ENCODE measurements at regions not wholly inside any gene's neighbourhood (a gene's known extent, or its start where the extent isn't known, plus 50 kb on each side); places are given as distances from the start of the nearest gene placed in this dataset.
A peak's percentile ranks its signal among the peaks of the same experiment; 100 is the strongest.

DNA sequence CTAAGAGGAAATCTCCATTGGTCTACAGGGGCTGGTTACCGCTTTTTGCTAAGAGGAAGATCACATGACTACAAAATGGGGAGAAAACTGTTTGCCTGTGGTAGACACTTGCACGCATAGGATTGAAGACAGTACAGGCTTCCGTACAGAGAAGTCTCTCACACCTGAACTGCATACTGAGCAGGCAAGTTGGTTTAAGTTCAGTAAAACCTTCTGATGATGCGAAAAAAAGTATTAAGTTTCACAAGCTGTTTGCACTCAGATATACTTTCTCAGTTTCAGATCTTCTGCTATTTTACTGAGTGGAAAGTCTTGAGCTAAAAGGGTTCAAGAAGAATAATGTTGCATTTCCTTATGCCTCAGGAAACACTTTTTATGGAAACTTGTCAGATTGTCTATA, 292.2 kb upstream of the MC4R start:
- no peak for DNase-seq

GRCh38 chr18:60667016-60667415, 294.4 kb upstream of the MC4R start:
- no peak for DNase-seq

DNA sequence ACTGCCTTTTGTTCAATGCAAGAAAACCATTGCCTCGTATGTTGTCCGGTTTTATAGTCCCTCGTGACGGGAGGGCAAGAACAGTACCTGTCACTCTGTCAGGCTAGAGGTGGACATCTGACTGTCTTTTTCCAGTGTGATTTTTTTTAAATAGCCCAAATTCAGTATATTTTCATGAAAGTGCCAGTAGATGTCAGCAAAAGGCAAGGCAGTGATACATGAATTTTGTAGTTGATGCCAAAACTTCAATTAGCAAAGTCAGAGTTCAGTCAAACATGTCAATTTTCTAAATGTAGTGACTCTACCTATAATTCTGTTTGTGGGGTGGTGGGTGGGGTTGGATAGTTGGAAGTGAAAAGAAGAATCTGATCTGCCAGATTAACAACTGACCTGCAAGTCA, 296.0 kb upstream of the MC4R start:
- DNase-seq = no peak

- DNase-seq = no peak
Measured at GRCh38 chr18:60669938-60670337, 297.4 kb upstream of the MC4R start.

DNA sequence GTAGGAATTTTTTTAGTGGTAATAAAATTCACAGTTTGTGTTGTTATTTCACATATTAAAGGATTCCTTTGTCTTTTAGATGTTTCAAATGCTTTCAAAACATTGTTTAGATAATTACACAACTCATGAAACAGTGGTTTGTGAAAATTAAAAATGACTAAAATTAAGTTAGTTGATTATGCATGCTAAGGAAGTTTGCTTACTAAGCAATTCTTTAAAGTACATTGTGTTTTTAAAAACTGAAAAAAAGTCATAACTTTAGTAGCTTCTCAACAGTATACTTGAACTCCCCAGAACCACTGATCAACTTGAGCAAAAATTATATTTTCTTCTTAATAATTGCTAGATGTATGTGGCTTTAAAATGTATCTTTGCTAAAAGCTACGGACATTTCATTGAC, 298.4 kb upstream of the MC4R start:
- no peak for DNase-seq

- DNase-seq = no peak
Measured at GRCh38 chr18:60675126-60675525, 302.6 kb upstream of the MC4R start.

- DNase-seq = peak; percentile 69
Measured at GRCh38 chr18:60675801-60676200, 303.2 kb upstream of the MC4R start.

DNA sequence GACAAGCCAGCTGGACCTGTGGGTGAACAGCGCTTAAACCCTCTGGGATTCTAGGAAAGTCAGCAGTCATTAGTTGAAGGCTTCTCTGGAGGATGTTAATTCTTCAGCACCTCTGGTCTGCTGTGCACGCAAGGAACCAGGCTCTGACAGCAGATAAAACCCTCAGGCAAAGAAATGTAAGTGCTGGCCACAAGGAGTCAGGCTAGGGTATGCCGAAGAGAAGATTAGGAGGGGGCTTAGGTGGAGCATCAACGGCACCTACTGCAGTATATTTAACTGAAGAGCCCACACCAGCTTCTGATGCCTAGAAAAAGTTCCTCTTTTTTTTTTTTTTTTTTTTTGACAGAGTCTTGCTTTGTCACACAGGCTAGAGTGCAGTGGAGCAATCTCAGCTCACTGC, 304.2 kb upstream of the MC4R start:
- DNase-seq = no peak

- peak; percentile 61 for DNase-seq
Measured at GRCh38 chr18:60684843-60685513, 312.4 kb upstream of the MC4R start.

DNA sequence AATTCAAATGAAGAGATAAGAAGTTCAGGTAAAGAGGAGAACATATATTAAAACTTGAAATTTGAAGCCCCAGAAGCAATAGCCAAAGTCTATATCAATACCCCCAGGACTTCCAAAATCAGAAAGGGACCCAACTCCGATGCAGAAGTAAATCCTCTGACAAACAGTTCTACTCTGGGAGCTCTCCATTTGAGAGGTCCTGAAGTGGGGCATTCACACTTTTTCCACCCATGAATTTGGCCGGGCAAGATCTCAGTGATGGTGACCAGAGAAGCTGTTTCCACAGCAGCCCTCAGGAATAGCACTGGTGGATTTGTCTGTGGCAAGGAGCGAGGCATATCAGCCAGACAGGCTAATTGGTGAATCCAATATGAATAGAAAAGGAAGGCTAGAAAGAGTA, 313.6 kb upstream of the MC4R start:
- DNase-seq = no peak

- no peak for DNase-seq
Measured at GRCh38 chr18:60691061-60691460, 318.5 kb upstream of the MC4R start.

DNA sequence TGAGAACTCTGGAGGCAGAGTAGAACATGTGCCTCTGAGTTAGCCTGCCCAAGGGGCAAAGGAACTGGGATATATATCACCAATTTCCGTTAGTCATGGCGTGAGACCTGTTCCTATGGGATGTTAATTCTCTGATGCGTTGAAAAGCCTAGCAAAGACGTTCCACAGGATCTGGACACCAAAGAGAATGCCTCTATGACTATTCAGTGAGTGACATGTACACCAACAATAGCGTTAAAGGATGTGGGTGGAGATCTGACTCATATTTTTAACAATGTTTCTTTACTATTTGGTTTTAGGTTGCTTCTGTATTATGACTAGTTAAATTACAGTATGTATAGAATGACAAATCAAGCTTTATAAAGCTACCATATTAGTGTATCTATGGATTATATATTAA, 320.9 kb upstream of the MC4R start:
- no peak for DNase-seq

- DNase-seq = peak; percentile 43
Measured at GRCh38 chr18:60698901-60699300, 326.3 kb upstream of the MC4R start.

DNA sequence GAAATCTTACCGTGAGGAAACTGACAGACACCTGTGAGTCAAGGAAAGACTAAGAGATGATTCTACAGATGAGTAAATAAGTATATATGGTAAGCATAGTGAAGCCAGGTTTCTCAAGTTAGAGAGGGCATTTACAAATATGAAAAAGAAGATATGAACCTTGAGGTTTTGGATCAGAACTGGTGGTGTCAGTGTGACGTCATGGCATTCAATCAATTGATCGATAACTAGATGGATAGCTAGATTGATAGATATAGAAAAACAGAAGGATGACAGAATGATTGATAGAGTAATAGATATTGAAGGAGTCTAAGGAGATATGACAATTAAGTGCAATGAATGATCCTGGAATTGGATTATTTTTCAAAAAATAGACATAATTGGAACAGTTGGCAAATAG, 350.2 kb upstream of the MC4R start:
- no peak for DNase-seq

GRCh38 chr18:60732143-60732542, 359.6 kb upstream of the MC4R start:
- DNase-seq = no peak

DNA sequence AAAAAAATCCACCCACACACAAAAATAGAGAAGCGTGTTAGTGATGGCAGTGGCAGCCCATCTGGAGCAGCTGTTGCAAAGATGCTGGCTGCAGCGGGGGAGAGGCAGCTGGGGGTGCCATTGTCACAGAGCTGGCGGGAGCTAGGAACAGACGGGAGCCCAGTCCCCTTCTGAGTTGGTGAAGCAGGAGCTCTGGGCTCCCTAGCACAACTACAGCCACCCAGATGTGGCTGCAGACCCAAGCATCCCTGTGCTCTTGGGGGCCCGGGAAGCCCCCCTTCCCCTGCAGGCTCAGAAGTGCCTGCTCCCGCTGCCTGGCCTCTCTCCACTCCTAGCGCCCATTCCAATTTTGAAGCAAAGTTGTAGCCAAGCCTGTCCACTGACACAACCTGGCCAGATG, 366.6 kb upstream of the MC4R start:
- DNase-seq = no peak

- DNase-seq = no peak
Measured at GRCh38 chr18:60740313-60740712, 367.7 kb upstream of the MC4R start.

DNA sequence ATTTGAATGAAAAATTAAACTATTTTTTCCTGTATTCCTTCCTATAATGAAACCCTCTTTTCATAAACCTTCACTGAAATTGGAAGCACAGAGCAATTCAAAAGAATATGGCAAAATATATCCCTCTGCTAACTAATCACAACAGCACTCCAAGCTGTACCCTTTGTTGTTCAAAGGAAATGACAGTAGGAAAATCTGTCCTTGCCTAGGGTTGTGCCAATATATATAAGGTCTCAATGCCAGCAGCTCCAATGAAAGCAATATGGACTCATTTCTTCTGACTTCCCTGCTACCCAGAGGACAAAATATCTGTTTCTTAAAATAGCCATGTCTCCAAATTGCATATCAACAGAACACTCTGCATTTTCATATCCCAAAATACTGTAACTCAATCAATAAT, 373.9 kb upstream of the MC4R start:
- DNase-seq = no peak

- no peak for DNase-seq
Measured at GRCh38 chr18:60746919-60747318, 374.3 kb upstream of the MC4R start.

GRCh38 chr18:60753753-60754152, 381.2 kb upstream of the MC4R start:
- DNase-seq = no peak

GRCh38 chr18:60754413-60755009, 381.9 kb upstream of the MC4R start:
- no peak for DNase-seq

GRCh38 chr18:60755134-60755533, 382.6 kb upstream of the MC4R start:
- DNase-seq = no peak

DNA sequence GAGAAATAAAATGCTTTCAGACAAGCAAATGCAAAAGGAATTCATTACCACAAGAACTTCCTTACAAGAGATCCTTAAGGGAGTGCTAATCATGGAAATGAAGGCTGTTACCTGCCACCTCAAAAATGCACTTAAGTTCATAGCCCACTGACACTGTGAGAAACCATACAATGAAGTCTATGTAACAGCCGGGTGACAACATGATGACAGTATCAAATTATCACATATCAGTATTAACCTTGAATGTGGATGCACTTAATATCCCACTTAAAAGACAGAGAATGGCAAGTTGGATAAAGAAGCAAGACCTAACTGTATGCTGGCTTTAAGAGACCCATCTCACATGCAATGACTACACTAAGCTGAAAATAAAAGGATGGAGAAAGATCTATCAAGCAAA, 403.4 kb upstream of the MC4R start:
- no peak for DNase-seq

DNA sequence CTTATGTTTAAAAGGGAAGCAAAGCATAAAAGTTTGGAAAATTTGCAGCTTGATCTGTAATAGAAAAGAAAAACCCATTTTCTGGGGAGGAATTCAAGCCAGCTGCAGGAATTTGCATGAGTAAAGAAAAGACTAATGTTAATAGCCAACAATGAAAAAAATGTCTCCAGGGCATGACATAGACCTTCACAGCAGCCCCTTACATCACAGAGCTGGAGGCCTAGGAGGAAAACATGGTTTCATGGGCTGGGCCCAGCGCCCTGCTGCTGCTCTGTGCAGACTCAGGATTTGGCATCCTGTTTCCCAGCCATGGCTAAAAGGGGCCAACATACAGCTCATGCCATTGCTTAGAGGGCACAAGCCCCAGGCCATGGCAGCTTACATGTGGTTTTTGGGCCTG, 411.6 kb upstream of the MC4R start:
- DNase-seq = no peak

DNA sequence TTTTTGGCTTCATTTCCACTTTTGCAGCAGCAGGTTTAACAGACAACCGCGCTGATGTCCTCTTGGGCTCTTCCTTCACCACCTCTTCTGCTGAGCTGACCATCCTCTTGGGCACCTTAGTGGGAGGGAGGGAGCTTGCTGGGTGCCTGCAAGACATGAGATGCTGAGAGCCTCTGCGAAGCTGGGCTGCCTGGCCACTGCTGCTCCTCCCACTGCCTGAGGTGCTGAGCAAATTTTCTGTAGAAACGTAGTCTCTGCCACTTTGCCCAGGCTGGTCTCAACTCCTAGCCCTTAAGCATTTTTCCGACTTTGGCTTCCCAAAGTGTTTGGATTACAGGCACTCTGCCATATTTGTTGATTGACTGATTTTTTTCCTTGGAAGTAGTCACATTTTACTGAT, 422.2 kb upstream of the MC4R start:
- DNase-seq = no peak
